ENCODE measurements at regions not wholly inside any gene's neighbourhood (a gene's known extent, or its start where the extent isn't known, plus 50 kb on each side); places are given as distances from the start of the nearest gene placed in this dataset.

DNA sequence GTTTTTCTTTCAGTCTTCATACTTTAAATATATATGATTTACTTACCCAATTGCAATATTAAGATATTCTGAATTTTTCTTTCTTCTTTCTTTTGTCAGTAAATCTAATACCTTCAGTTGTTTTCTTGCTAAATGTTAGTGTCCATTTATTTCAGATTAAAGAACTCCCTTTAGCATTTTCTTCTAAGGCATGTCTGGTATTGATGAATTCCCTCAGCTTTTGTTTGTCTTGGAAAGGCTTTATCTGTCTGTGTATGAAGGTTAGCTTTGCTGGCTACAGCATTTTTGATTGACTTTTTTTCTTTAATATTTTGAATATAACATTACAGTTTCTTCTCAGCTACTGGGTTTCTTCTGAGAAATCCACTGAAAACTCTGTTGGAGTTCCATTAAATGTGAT lies 64.0 kb upstream of the PLSCR4 start:
- no peak overlapping the region for H3K4me3 Mint-ChIP-seq

More for the DNA sequence above, 64.0 kb upstream of the PLSCR4 start:
- H3K23ac ChIP-seq (ENCODE audit: insufficient read length, low read depth, low read length): no peak overlapping the region
- no peak overlapping the region for H3K14ac ChIP-seq (ENCODE audit: insufficient read depth, low read length)
- H3K9ac ChIP-seq (ENCODE audit: extremely low read depth, insufficient read length, low read length): no peak overlapping the region
- H2AK5ac ChIP-seq (ENCODE audit: insufficient read length, low read length): no peak overlapping the region
- no peaks in the 10 kb centered on the region for H3K23me2 ChIP-seq (ENCODE audit: insufficient read length, low read depth, low read length, poor library complexity, severe bottlenecking)
- H2BK5ac ChIP-seq (ENCODE audit: insufficient read length, low read length): no peak overlapping the region
- H3K4me1 ChIP-seq (ENCODE audit: insufficient read depth, low read length): no peaks in the 10 kb centered on the region
- no peak overlapping the region for H2AFZ ChIP-seq (ENCODE audit: low read length)
- Mint-ChIP-seq H3K9me3 (peaks cover 0 to 8% of the 10 kb centered on the region in 2 experiments; a peak in 2 of 5 replicates), H3K27me3 (ENCODE audit: low read depth) (no peaks in the 10 kb centered on the region), H3K4me1 (peaks cover 0 to 5% of the 10 kb centered on the region in 2 experiments; a peak in 2 of 4 replicates), H3K27ac (no peak overlapping the region), H3K36me3 (ENCODE audit: insufficient read depth in 1 of 3, low read depth in 3 of 3) (peaks cover 2 to 10% (median 7%) of the 10 kb centered on the region in 3 experiments; a peak in 5 of 7 replicates)
- no peak overlapping the region for H2BK12ac ChIP-seq (ENCODE audit: insufficient read length, low read depth, low read length)
- no peak overlapping the region for H3K18ac ChIP-seq (ENCODE audit: insufficient read length, low read depth, low read length)
- no peak overlapping the region for H4K8ac ChIP-seq (replicated peaks; ENCODE audit: insufficient read length, low read depth, low read length)
- no peak overlapping the region for H3K56ac ChIP-seq (ENCODE audit: insufficient read length, low read depth, low read length)
- H2BK20ac ChIP-seq (ENCODE audit: low read depth, low read length, poor library complexity, severe bottlenecking): no peak overlapping the region
- H4K5ac ChIP-seq (ENCODE audit: insufficient read length, low read depth, low read length): no peak overlapping the region
- no peaks in the 10 kb centered on the region for H3K9me3 ChIP-seq (ENCODE audit: control insufficient read depth, low read depth, low read length)
- H3K27me3 ChIP-seq (ENCODE audit: insufficient read depth, low read length): no peaks in the 10 kb centered on the region
- no peak overlapping the region for H3K4me2 ChIP-seq (ENCODE audit: insufficient read depth, insufficient read length, low read length)
- no peaks in the 10 kb centered on the region for H3K79me2 ChIP-seq (ENCODE audit: insufficient read depth, low read length)
- no peak overlapping the region for H3K27ac ChIP-seq (ENCODE audit: insufficient read length, low read depth, low read length)
- no peaks in the 10 kb centered on the region for H3K79me1 ChIP-seq (ENCODE audit: insufficient read depth, low read depth, low read length, poor library complexity, severe bottlenecking)
- DNase-seq: no peak
- H3K4ac ChIP-seq (ENCODE audit: low read depth, low read length): no peak overlapping the region
- H4K91ac ChIP-seq (ENCODE audit: insufficient read length, low read depth, low read length): no peak overlapping the region
- H4K20me1 ChIP-seq (ENCODE audit: control insufficient read depth, insufficient read depth, insufficient read length): no peaks in the 10 kb centered on the region
- no peak overlapping the region for H2BK120ac ChIP-seq (ENCODE audit: low read depth, low read length, poor library complexity, severe bottlenecking)
- H3T11ph ChIP-seq (ENCODE audit: low read length): no peak overlapping the region
- H2BK15ac ChIP-seq (ENCODE audit: low read depth, low read length): no peak overlapping the region
- TF ChIP-seq, protein P1, sequence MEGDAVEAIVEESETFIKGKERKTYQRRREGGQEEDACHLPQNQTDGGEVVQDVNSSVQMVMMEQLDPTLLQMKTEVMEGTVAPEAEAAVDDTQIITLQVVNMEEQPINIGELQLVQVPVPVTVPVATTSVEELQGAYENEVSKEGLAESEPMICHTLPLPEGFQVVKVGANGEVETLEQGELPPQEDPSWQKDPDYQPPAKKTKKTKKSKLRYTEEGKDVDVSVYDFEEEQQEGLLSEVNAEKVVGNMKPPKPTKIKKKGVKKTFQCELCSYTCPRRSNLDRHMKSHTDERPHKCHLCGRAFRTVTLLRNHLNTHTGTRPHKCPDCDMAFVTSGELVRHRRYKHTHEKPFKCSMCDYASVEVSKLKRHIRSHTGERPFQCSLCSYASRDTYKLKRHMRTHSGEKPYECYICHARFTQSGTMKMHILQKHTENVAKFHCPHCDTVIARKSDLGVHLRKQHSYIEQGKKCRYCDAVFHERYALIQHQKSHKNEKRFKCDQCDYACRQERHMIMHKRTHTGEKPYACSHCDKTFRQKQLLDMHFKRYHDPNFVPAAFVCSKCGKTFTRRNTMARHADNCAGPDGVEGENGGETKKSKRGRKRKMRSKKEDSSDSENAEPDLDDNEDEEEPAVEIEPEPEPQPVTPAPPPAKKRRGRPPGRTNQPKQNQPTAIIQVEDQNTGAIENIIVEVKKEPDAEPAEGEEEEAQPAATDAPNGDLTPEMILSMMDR (conservative IDR thresholded peaks at IDR 0.05): no peak

Data from H9 (cell line).